Activated CD8-positive, alpha-beta T cell treated with anti-CD3 and anti-CD28 coated beads for 36 hours (primary cell): ENCODE measurements at regions not wholly inside any gene's neighbourhood (a gene's known extent, or its start where the extent isn't known, plus 50 kb on each side); places are given as distances from the start of the nearest gene placed in this dataset.

ENCODE experiments used
- ATAC-seq: fragments of 200-7000 bp; cut with Tn5 transposase; one replicate; pipeline ENCODE4 v1.10.0; 2021; ENCODE audit warnings: mild to moderate bottlenecking, moderate library complexity
- CTCF ChIA-PET: fragments of 350-600 bp; sonication (Branson Sonifier 250); formaldehyde crosslinking; loops from one replicate; lab custom pipeline; 2021; ENCODE audit warnings: antibody characterized with exemption; lab: Charles Lee
- POLR2A ChIA-PET: fragments of 350-600 bp; sonication (Branson Sonifier 250); formaldehyde crosslinking; loops from one replicate; lab custom pipeline; 2021; ENCODE audit warnings: antibody characterized with exemption; lab: Charles Lee
- DNase-seq: peaks from one replicate; pipeline ENCODE4 v3.0.0-alpha.2; 2020
- H3K27ac Mint-ChIP-seq: one replicate; pipeline ENCODE4 v1.8.0; 2021; ENCODE audit warnings: mild to moderate bottlenecking, mixed read lengths
- H3K27me3 Mint-ChIP-seq: one replicate; pipeline ENCODE4 v1.8.0; 2021; ENCODE audit warnings: mixed read lengths
- H3K36me3 Mint-ChIP-seq: one replicate; pipeline ENCODE4 v1.8.0; 2021; ENCODE audit warnings: low read depth, mixed read lengths
- H3K4me1 Mint-ChIP-seq: one replicate; pipeline ENCODE4 v1.8.0; 2021; ENCODE audit warnings: low read depth, mixed read lengths
- H3K4me3 Mint-ChIP-seq: one replicate; pipeline ENCODE4 v1.8.0; 2021; ENCODE audit warnings: mild to moderate bottlenecking, moderate library complexity, mixed read lengths
- H3K9me3 Mint-ChIP-seq: one replicate; pipeline ENCODE4 v1.8.0; 2021; ENCODE audit warnings: mixed read lengths
- intact Hi-C: fragments of 100-400 bp; cut with micrococcal nuclease; formaldehyde crosslinking; loops from one replicate; pipeline ENCODE4 v1.10.0; 2022
- TF ChIP-seq, protein P1 (sequence below): fragments of 200-600 bp; IDR thresholded peaks from one replicate; pipeline ENCODE4 v1.8.0; 2022; ENCODE audit warnings: antibody characterized with exemption, mild to moderate bottlenecking

DNA sequence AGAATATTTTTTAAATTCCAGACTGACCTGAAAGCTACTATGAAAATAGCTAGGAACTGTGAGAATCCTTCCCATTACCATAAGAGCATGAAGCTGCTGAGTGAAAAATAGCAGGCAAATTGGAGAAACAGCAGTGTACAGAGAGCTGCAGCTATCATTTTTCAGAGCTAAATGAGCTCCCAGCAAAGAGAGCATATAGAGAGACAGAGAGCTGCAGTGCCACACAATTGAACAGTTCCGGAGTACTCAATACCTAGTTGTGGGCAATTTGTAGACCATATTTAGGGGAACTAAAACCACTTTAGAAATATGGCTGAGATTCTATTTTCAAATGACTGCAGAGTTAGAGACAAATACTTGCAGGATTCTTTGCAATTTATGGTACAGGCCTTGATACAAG is 645.3 kb downstream of the STK39 start:
- Mint-ChIP-seq H3K4me3 (no peak overlapping the region), H3K27ac (no peak overlapping the region), H3K9me3 (no peaks in the 10 kb centered on the region), H3K27me3 (no peaks in the 10 kb centered on the region), H3K4me1 (no peaks in the 10 kb centered on the region), H3K36me3 (no peaks in the 10 kb centered on the region)
- ATAC-seq (no peak), DNase-seq (no peak)
- ChIA-PET POLR2A (no interaction called here), CTCF (interaction anchor here (1.1 kb wide), 1 partner anchor 517 kb away, joined by 3 read pairs; no protein-coding TSS in a partner anchor)
- intact Hi-C loops, result no loop called here
- TF ChIP-seq, protein P1, sequence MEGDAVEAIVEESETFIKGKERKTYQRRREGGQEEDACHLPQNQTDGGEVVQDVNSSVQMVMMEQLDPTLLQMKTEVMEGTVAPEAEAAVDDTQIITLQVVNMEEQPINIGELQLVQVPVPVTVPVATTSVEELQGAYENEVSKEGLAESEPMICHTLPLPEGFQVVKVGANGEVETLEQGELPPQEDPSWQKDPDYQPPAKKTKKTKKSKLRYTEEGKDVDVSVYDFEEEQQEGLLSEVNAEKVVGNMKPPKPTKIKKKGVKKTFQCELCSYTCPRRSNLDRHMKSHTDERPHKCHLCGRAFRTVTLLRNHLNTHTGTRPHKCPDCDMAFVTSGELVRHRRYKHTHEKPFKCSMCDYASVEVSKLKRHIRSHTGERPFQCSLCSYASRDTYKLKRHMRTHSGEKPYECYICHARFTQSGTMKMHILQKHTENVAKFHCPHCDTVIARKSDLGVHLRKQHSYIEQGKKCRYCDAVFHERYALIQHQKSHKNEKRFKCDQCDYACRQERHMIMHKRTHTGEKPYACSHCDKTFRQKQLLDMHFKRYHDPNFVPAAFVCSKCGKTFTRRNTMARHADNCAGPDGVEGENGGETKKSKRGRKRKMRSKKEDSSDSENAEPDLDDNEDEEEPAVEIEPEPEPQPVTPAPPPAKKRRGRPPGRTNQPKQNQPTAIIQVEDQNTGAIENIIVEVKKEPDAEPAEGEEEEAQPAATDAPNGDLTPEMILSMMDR, result no peak

DNA sequence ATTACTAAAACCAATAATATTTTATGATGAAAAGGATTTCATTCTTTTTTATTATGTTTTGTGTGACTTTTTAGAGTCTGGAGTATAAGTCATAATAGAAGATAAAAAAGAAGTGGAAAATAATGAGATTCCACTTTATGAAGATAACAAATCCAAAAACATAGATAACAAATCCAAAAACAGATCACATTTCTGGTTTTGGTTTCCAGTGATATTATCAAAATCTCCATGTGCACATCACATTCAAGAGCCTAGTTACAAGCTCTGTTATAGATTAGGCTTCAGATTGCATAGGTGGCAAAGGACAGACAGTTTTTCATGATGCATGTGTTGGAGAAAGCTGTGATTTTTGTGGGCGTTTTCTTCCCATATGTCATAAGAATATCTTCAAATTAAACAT is 648.2 kb downstream of the STK39 start:
- no peak for ATAC-seq
- Mint-ChIP-seq H3K27me3 (no peaks in the 10 kb centered on the region), H3K36me3 (no peaks in the 10 kb centered on the region), H3K4me3 (no peak overlapping the region), H3K4me1 (no peaks in the 10 kb centered on the region), H3K9me3 (no peaks in the 10 kb centered on the region), H3K27ac (no peak overlapping the region)
- no peak for DNase-seq
- TF ChIP-seq, protein P1, result no peak
- POLR2A ChIA-PET, result no interaction called here
- intact Hi-C loops, result no loop called here
- CTCF ChIA-PET, result no interaction called here

DNA sequence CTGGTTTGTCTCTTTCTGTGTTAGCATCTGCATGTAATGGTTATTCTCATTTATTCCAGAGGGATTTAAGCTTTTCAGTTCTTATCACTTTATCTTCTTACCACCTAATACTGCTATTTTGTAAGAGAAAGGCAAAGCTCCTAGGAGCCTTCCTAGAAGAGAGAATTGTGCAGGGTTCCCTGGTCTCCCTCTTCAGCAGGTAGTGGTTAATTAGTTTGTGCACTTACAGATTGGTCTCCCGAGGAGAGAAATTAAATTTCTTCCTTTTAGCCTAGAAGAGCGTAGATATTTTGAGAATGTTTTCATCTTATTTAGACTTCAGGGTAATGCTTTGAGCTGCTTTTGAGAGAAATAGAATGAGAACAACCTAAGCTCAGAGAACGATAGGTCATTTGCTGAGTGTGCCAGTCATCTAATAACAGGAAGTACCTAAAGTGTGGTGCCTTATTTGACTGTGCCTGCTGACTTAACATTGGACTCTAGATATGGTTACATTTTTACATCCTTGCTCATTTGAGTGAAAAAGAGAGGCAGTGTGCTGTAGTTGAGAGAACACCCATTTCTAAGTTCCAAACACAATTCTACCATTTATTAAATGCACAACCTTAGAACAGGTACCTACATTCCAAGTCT is 651.4 kb downstream of the STK39 start:
- TF ChIP-seq, protein P1, result no peak
- no peak overlapping the region for H3K4me3 Mint-ChIP-seq
- intact Hi-C loops, result no loop called here
- CTCF ChIA-PET, result no interaction called here
- no peak overlapping the region for H3K27ac Mint-ChIP-seq
- no peaks in the 10 kb centered on the region for H3K4me1 Mint-ChIP-seq
- no peak for ATAC-seq
- no peaks in the 10 kb centered on the region for H3K27me3 Mint-ChIP-seq
- POLR2A ChIA-PET, result no interaction called here
- H3K9me3 Mint-ChIP-seq, result no peaks in the 10 kb centered on the region
- no peak for DNase-seq
- no peaks in the 10 kb centered on the region for H3K36me3 Mint-ChIP-seq

DNA sequence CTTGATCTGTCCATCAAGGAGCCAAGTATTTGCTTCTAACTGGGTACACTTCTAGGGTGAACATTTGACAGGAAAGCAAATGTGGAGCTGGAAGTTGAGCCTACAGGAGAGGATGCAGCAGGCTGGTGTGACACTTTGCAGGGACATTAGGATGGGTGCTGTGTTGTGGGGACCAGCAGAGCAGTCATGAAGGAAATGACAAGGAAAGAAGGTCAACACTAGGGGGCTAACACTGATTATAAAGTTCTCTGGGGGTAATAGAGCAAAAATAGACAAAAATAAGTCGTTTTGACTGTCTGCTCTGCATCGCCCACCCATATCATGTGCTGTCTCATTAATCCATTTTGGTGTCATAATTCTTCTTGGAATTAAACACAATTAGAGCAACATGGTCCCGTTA is 652.4 kb downstream of the STK39 start:
- POLR2A ChIA-PET, result no interaction called here

DNA sequence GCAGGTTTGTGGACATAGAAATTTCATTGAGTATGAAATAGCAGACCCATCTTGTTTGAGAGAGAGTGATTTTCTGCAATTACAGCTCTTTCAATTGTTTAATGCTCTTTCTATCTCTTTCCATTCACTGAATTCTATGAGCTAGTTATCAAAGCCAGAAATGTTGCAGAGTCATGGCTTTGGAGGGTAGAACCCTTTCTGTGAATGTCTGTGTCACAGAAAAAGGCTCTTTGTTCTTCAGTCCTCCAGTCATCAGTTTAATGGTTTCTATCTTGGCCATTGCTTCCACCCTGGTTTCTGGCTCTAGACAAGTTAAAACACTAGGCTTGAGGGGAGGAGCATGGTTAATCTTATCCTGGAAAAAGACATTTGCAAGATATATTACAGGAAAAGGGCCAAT is 655.0 kb downstream of the STK39 start:
- no peaks in the 10 kb centered on the region for H3K4me1 Mint-ChIP-seq
- intact Hi-C loops, result no loop called here
- ChIA-PET POLR2A (no interaction called here), CTCF (no interaction called here)
- TF ChIP-seq, protein P1, result no peak
- H3K27ac Mint-ChIP-seq, result no peak overlapping the region
- no peak for DNase-seq
- no peaks in the 10 kb centered on the region for H3K27me3 Mint-ChIP-seq
- H3K9me3 Mint-ChIP-seq, result no peaks in the 10 kb centered on the region
- H3K36me3 Mint-ChIP-seq, result no peaks in the 10 kb centered on the region
- no peak for ATAC-seq
- H3K4me3 Mint-ChIP-seq, result no peak overlapping the region

More for the DNA sequence above, 652.4 kb downstream of the STK39 start:
- no peak overlapping the region for H3K4me3 Mint-ChIP-seq
- ATAC-seq, result no peak
- no peaks in the 10 kb centered on the region for H3K36me3 Mint-ChIP-seq
- DNase-seq, result no peak
- H3K4me1 Mint-ChIP-seq, result no peaks in the 10 kb centered on the region
- no peak overlapping the region for H3K27ac Mint-ChIP-seq
- TF ChIP-seq, protein P1, result no peak
- CTCF ChIA-PET, result no interaction called here
- intact Hi-C loops, result no loop called here
- H3K9me3 Mint-ChIP-seq, result no peaks in the 10 kb centered on the region
- no peaks in the 10 kb centered on the region for H3K27me3 Mint-ChIP-seq
